Esophagus squamous epithelium (tissue), 4 donors: ENCODE measurements at regions not wholly inside any gene's neighbourhood (a gene's known extent, or its start where the extent isn't known, plus 50 kb on each side); places are given as distances from the start of the nearest gene placed in this dataset.

Source experiments
- POLR2A ChIP-seq, 4 donors: fragments of 450-650 bp; IDR thresholded peaks; one replicate each; pipeline ENCODE4 v1.6.1; 2017; ENCODE audit warnings: antibody characterized with exemption in 4 of 4, mild to moderate bottlenecking in 4 of 4, moderate library complexity in 3 of 4
- TF ChIP-seq, protein P1 (sequence below), 6 experiments: fragments of 450-650 bp in 4 of 6; fragments of 200-600 bp in 2 of 6; sonication (generic) in 2 of 6; IDR thresholded peaks; one replicate each; pipeline ENCODE4 v1.5.1; 2016 to 2019; ENCODE audit warnings: antibody characterized with exemption in 6 of 6, mild to moderate bottlenecking in 4 of 6, moderate library complexity in 4 of 6

GRCh38 chr13:30145709-30146367 is 161.5 kb downstream of the KATNAL1 start:
- no peak for TF ChIP-seq POLR2A (IDR thresholded peaks at IDR 0.05)
- TF ChIP-seq, protein P1, sequence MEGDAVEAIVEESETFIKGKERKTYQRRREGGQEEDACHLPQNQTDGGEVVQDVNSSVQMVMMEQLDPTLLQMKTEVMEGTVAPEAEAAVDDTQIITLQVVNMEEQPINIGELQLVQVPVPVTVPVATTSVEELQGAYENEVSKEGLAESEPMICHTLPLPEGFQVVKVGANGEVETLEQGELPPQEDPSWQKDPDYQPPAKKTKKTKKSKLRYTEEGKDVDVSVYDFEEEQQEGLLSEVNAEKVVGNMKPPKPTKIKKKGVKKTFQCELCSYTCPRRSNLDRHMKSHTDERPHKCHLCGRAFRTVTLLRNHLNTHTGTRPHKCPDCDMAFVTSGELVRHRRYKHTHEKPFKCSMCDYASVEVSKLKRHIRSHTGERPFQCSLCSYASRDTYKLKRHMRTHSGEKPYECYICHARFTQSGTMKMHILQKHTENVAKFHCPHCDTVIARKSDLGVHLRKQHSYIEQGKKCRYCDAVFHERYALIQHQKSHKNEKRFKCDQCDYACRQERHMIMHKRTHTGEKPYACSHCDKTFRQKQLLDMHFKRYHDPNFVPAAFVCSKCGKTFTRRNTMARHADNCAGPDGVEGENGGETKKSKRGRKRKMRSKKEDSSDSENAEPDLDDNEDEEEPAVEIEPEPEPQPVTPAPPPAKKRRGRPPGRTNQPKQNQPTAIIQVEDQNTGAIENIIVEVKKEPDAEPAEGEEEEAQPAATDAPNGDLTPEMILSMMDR (IDR thresholded peaks at IDR 0.05), result no peak
